Tibial nerve (tissue), 4 donors: ENCODE measurements at regions not wholly inside any gene's neighbourhood (a gene's known extent, or its start where the extent isn't known, plus 50 kb on each side); places are given as distances from the start of the nearest gene placed in this dataset.
"Not testable (repeated sequence)": the region's sequence is repeated elsewhere in the genome, so short reads cannot be mapped to it uniquely, and the experiment has no call there.

ENCODE experiments used
- DNase-seq, 2 donors: peaks; one replicate each; pipeline ENCODE4 v3.0.0-alpha.2; 2019; ENCODE audit warnings: low spot score in 2 of 2
- H3K27ac ChIP-seq, 4 donors: fragments of 200-600 bp; sonication (generic) in 3 of 4; one replicate each; pipeline ENCODE4 v1.5.1; 2017 to 2019; ENCODE audit warnings: mild to moderate bottlenecking in 1 of 4
- H3K27me3 ChIP-seq, 2 donors: fragments of 200-600 bp; sonication (generic) in 1 of 2; one replicate each; pipeline versions ENCODE4 v1.5.1 to v1.6.0; 2017 to 2019
- H3K36me3 ChIP-seq, 3 donors: fragments of 200-600 bp; sonication (generic); one replicate each; pipeline ENCODE4 v1.5.1; 2018 to 2019
- H3K4me1 ChIP-seq, 4 donors: fragments of 200-600 bp; sonication (generic) in 3 of 4; one replicate each; pipeline ENCODE4 v1.5.1; 2017 to 2019
- H3K4me3 ChIP-seq, 4 donors: fragments of 200-600 bp; sonication (generic) in 3 of 4; one replicate each; pipeline ENCODE4 v1.5.1; 2017 to 2019; ENCODE audit warnings: mild to moderate bottlenecking in 1 of 4, moderate library complexity in 1 of 4
- H3K9me3 ChIP-seq, 4 donors: fragments of 200-600 bp; sonication (generic) in 3 of 4; one replicate each; pipeline ENCODE4 v1.5.1; 2017 to 2019
- EP300 ChIP-seq, 2 donors: sonication (generic); formaldehyde crosslinking; IDR thresholded peaks; one replicate each; pipeline ENCODE4 v1.6.1; 2017; ENCODE audit warnings: antibody characterized with exemption in 2 of 2, mild to moderate bottlenecking in 1 of 2
- POLR2A ChIP-seq, 2 donors: fragments of 450-650 bp; IDR thresholded peaks; one replicate each; pipeline ENCODE4 v1.6.1; 2017; ENCODE audit warnings: antibody characterized with exemption in 2 of 2, mild to moderate bottlenecking in 2 of 2, moderate library complexity in 2 of 2
- WGBS, 2 donors: methylation state at CpG; one replicate each; pipeline ENCODE4 v1.1.5; 2018; 5-methylcytosine and 5-hydroxymethylcytosine counted together
- TF ChIP-seq, protein P1 (sequence below), 5 experiments: fragments of 200-600 bp in 3 of 5; fragments of 450-650 bp in 2 of 5; sonication (generic) in 3 of 5; IDR thresholded peaks; one replicate each; pipeline ENCODE4 v1.5.1; 2016 to 2019; ENCODE audit warnings: antibody characterized with exemption in 5 of 5, mild to moderate bottlenecking in 3 of 5, moderate library complexity in 2 of 5

DNA sequence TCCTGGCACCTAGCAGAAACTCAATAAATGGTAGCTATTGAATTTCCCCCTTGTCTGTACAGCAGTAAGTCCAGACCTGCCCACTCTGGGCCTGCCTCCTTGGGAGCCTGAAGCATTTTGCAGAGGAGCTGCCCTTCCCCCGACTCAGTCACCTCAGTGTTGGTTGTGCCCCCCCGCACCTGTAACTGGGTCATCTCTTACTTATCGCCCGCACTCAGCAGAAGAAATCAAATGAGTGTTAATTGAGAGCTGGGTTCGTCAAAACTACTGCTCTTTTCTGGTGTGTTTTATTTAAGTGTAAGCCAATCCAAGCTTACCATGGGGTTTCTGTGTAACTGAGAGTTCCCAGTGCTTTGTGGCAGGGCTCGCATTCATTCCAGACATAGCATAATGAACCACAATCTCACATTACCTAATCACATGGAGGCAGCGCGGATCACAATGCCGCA, 175.5 kb upstream of the IRF2BP2 start:
- not testable (repeated sequence) for H3K4me1 ChIP-seq, H3K36me3 ChIP-seq, H3K9me3 ChIP-seq, H3K27ac ChIP-seq, H3K4me3 ChIP-seq, DNase-seq
- 87 to 92% methylated on average over 9 of the region's 9 CpGs for WGBS, 2 donors
- H3K27me3 ChIP-seq = peaks cover 0 to 25% of the 10 kb centered on the region in 2 donors

DNA sequence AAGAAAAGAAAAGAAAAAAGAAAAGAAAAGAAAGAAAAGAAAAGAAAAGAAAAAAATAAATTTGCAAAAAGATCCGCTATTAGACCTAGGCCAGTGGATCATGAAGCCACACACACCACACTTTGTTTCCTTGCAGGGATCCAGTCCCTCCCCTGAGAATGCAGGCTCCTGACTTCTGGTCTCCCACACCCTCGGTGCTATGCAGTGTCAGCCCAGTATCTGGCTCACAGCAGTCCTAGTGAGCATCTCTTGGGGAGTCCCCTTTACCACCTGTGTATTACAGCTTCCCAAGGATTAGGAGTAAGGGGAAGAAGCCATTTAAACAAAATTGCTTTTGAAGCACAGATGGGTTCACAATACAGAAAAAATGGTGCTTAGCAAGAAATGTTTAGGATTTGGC, 174.1 kb upstream of the IRF2BP2 start:
- H3K27ac ChIP-seq, H3K4me3 ChIP-seq, DNase-seq, H3K4me1 ChIP-seq, H3K36me3 ChIP-seq, H3K9me3 ChIP-seq: not testable (repeated sequence)
- WGBS, 2 donors = 91 to 100% methylated on average over 2 of the region's 2 CpGs
- peaks cover 0 to 36% of the 10 kb centered on the region in 2 donors for H3K27me3 ChIP-seq

DNA sequence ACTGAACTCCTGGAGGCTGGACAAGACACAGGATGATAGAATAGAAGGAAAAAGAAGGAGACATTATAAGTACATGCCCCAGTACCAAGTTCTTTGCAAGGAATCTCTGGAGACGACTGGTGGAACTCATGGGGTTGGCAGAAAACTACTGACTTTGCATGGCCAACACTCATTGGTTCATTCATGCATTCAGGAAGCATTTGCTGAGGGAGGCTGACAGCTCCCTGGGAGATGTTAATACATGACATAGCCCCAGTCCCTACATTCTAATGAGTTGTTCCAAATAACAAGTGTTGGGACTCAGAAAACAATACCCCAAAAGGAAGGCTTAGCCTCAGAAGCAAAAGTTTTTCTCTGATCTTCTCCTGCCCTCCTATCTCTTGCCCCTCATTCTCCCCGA, 172.8 kb upstream of the IRF2BP2 start:
- Histone ChIP-seq H3K4me3 (no peak overlapping the region), H3K4me1 (no peaks in the 10 kb centered on the region), H3K27me3 (peaks cover 0 to 47% of the 10 kb centered on the region in 2 donors), H3K9me3 (no peaks in the 10 kb centered on the region), H3K27ac (no peak overlapping the region), H3K36me3 (no peaks in the 10 kb centered on the region)
- DNase-seq = no peak
- WGBS, 2 donors = 57 to 66% methylated on average over 2 of the region's 2 CpGs
- TF ChIP-seq EP300 (IDR thresholded peaks at IDR 0.05) = no peak
- no peak for TF ChIP-seq POLR2A (IDR thresholded peaks at IDR 0.05)

DNA sequence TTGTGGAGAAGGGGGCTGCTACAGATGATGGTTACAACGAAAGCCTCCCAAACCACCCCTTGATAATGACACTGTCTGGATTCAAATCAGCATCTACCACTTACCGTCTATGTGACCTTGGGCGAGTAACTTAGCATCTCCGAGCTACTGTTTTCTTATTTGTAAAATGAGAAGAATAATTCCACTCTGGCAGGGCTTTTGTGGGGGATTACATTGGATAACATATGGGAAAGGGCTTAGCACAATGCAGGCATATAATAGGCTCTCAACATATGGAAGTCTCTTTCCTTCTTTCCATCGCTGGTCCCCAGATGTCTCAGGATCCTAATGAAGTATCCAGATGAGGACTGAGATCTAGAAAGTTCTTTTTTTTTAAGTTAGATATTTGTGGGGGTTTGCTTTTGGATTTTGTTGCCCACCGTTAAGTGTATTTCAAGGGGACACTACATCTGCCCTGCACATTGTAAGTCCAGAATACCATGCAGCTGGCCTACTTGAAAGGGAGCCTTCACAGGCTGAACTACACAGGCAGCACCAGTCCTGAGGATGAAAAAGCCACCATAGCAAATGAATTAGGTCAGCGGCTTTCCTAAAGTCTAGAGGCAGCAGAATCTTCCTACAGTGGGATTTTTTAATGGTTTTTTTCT, 172.2 kb upstream of the IRF2BP2 start:
- TF ChIP-seq, protein P1, sequence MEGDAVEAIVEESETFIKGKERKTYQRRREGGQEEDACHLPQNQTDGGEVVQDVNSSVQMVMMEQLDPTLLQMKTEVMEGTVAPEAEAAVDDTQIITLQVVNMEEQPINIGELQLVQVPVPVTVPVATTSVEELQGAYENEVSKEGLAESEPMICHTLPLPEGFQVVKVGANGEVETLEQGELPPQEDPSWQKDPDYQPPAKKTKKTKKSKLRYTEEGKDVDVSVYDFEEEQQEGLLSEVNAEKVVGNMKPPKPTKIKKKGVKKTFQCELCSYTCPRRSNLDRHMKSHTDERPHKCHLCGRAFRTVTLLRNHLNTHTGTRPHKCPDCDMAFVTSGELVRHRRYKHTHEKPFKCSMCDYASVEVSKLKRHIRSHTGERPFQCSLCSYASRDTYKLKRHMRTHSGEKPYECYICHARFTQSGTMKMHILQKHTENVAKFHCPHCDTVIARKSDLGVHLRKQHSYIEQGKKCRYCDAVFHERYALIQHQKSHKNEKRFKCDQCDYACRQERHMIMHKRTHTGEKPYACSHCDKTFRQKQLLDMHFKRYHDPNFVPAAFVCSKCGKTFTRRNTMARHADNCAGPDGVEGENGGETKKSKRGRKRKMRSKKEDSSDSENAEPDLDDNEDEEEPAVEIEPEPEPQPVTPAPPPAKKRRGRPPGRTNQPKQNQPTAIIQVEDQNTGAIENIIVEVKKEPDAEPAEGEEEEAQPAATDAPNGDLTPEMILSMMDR (IDR thresholded peaks at IDR 0.05) = no peak
- no peak for TF ChIP-seq POLR2A (IDR thresholded peaks at IDR 0.05)
- WGBS, 2 donors = 73 to 74% methylated on average over 7 of the region's 7 CpGs
- H3K4me3 ChIP-seq = no peak overlapping the region
- H3K36me3 ChIP-seq = no peaks in the 10 kb centered on the region
- no peaks in the 10 kb centered on the region for H3K4me1 ChIP-seq
- peaks cover 0 to 52% of the 10 kb centered on the region in 2 donors for H3K27me3 ChIP-seq
- H3K27ac ChIP-seq = no peak overlapping the region
- DNase-seq = no peak
- no peaks in the 10 kb centered on the region for H3K9me3 ChIP-seq

DNA sequence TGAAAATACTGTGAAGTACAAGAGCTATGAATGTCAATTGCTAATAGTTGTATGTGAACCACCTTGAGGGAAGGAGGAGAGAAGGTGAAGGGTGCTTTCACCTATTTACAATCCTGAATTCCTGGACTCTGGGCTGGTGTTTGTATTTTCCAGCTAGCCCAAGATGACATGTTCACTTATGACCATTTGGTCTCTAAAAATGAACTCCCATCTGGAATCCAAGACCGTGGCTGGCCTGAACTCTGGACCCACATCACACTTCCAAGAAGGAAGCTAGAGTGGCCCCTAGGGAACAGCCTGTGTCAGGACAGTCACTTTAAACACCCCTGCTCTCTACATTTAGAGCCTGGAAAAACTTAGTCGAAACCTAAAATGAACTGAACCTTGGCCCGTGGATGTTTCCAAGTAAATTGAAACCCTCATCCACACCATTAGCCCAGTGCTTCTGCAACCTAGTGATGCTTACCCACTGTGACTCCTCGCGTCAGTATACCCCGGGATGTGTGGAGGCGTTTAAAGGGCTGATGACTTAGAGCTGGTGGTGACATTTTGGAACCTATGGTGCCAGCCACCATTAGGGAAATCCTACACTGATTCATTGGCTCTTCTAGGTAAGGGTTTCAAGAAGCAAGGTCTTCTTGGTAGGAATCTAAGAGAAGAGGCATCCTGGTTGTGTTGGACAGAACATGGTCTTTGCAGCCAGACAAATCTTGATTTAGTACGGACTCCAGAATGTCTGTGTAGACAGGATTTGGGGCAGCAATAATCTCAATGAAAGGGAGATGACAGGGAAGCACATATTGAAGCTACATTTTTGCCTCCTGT, 171.5 kb upstream of the IRF2BP2 start:
- H3K36me3 ChIP-seq = no peaks in the 10 kb centered on the region
- no peak overlapping the region for H3K27ac ChIP-seq
- no peaks in the 10 kb centered on the region for H3K4me1 ChIP-seq
- H3K9me3 ChIP-seq = no peaks in the 10 kb centered on the region
- TF ChIP-seq POLR2A (IDR thresholded peaks at IDR 0.05) = no peak
- TF ChIP-seq, protein P1 (IDR thresholded peaks at IDR 0.05) = no peak
- no peak for TF ChIP-seq EP300 (IDR thresholded peaks at IDR 0.05)
- WGBS, 2 donors = 83 to 84% methylated on average over 8 of the region's 8 CpGs
- H3K4me3 ChIP-seq = no peak overlapping the region
- no peak for DNase-seq
- H3K27me3 ChIP-seq = peaks cover 0 to 59% of the 10 kb centered on the region in 2 donors

DNA sequence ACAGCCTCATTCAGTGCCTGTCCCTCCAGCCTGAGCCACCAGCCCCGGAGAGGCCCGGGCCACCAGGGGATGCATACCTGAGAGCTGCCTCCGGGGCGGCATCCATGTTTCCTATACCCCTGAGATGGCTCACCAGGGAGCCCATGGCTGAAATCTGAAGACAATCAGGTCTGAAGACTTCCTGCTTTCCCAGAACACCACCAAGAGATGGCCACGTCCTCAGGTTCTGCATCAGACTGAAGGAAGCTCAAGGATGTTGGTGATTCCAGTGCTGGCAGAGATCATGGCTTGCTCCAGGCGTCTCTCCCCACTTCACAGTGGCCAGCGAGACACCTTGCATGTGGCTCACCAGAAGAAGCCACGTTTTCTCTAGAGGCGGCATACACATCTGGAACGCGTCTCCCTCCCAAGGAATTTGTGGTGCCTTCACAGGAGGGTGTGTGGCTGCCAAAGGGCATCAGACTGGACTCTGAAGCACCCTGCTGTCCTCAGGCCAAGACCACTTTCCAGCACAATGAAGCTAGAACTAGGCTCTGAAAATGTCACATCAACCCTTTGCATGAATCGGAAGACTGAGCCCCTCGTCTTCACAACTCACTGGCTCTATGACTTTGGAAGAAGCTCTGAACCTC, 170.7 kb upstream of the IRF2BP2 start:
- H3K27ac ChIP-seq = no peak overlapping the region
- 82 to 85% methylated on average over 13 of the region's 13 CpGs for WGBS, 2 donors
- H3K4me3 ChIP-seq = no peak overlapping the region
- H3K4me1 ChIP-seq = no peaks in the 10 kb centered on the region
- no peaks in the 10 kb centered on the region for H3K36me3 ChIP-seq
- TF ChIP-seq, protein P1 (IDR thresholded peaks at IDR 0.05) = no peak
- TF ChIP-seq POLR2A (IDR thresholded peaks at IDR 0.05) (no peak), EP300 (IDR thresholded peaks at IDR 0.05) (no peak)
- no peaks in the 10 kb centered on the region for H3K9me3 ChIP-seq
- DNase-seq = no peak
- H3K27me3 ChIP-seq = peaks cover 0 to 61% of the 10 kb centered on the region in 2 donors
